ENCODE measurements at regions not wholly inside any gene's neighbourhood (a gene's known extent, or its start where the extent isn't known, plus 50 kb on each side); places are given as distances from the start of the nearest gene placed in this dataset.
"Not testable (repeated sequence)": the region's sequence is repeated elsewhere in the genome, so short reads cannot be mapped to it uniquely, and the experiment has no call there.

- no peak for DNase-seq (ENCODE audit: low spot score)
- intact Hi-C loops (cut with DNase I) = no loop called here
Measured at GRCh38 chr1:214136324-214136919, 144.5 kb upstream of the SMYD2 start.

GRCh38 chr1:214141486-214141885 lies 139.5 kb upstream of the SMYD2 start:
- intact Hi-C loops (cut with DNase I) = no loop called here
- no peak for DNase-seq (ENCODE audit: low spot score)

- intact Hi-C loops (cut with DNase I) = no loop called here
- no peak for DNase-seq (ENCODE audit: low spot score)
Measured at GRCh38 chr1:214143006-214143992, 137.7 kb upstream of the SMYD2 start.

- DNase-seq (ENCODE audit: low spot score); intact Hi-C loops (cut with DNase I): not testable (repeated sequence)
Measured at GRCh38 chr1:214144521-214144920, 136.4 kb upstream of the SMYD2 start.

GRCh38 chr1:214146523-214146922 lies 134.4 kb upstream of the SMYD2 start:
- intact Hi-C loops (cut with DNase I) = no loop called here
- DNase-seq (ENCODE audit: low spot score) = no peak

GRCh38 chr1:214154596-214155292 lies 126.2 kb upstream of the SMYD2 start:
- intact Hi-C loops (cut with DNase I) = no loop called here
- DNase-seq (ENCODE audit: low spot score) = no peak

GRCh38 chr1:214155987-214156625 lies 124.9 kb upstream of the SMYD2 start:
- intact Hi-C loops (cut with DNase I) = no loop called here
- no peak for DNase-seq (ENCODE audit: low spot score)

- intact Hi-C loops (cut with DNase I) = no loop called here
- DNase-seq (ENCODE audit: low spot score) = no peak
Measured at GRCh38 chr1:214164173-214164572, 116.8 kb upstream of the SMYD2 start.

- no peak for DNase-seq (ENCODE audit: low spot score)
- intact Hi-C loops (cut with DNase I) = no loop called here
Measured at GRCh38 chr1:214165850-214166374, 115.0 kb upstream of the SMYD2 start.

GRCh38 chr1:214174508-214175199 lies 106.3 kb upstream of the SMYD2 start:
- no peak for DNase-seq (ENCODE audit: low spot score)
- intact Hi-C loops (cut with DNase I) = no loop called here

- intact Hi-C loops (cut with DNase I) = no loop called here
- DNase-seq (ENCODE audit: low spot score) = no peak
Measured at GRCh38 chr1:214178102-214178501, 102.9 kb upstream of the SMYD2 start.

GRCh38 chr1:214184992-214185391 lies 96.0 kb upstream of the SMYD2 start:
- intact Hi-C loops (cut with DNase I) = no loop called here
- no peak for DNase-seq (ENCODE audit: low spot score)

- intact Hi-C loops (cut with DNase I) = no loop called here
- no peak for DNase-seq (ENCODE audit: low spot score)
Measured at GRCh38 chr1:214186103-214186824, 94.7 kb upstream of the SMYD2 start.

- DNase-seq (ENCODE audit: low spot score) = no peak
- intact Hi-C loops (cut with DNase I) = no loop called here
Measured at GRCh38 chr1:214187121-214187900, 93.6 kb upstream of the SMYD2 start.

GRCh38 chr1:214187933-214188332 lies 93.0 kb upstream of the SMYD2 start:
- intact Hi-C loops (cut with DNase I) = no loop called here
- no peak for DNase-seq (ENCODE audit: low spot score)

- no peak for DNase-seq (ENCODE audit: low spot score)
- intact Hi-C loops (cut with DNase I) = no loop called here
Measured at GRCh38 chr1:214188835-214189234, 92.1 kb upstream of the SMYD2 start.

- intact Hi-C loops (cut with DNase I) = loop anchor here in 1 of 2 donors (2.0 kb wide), 1 partner anchor 54 kb away; no protein-coding TSS in a partner anchor
- no peak for DNase-seq (ENCODE audit: low spot score)
Measured at GRCh38 chr1:214192825-214193643, 87.9 kb upstream of the SMYD2 start.

Measured in posterior vena cava (tissue), 2 donors.